GM12878 (cell line): ENCODE measurements at regions not wholly inside any gene's neighbourhood (a gene's known extent, or its start where the extent isn't known, plus 50 kb on each side); places are given as distances from the start of the nearest gene placed in this dataset.
A peak's percentile ranks its signal among the peaks of the same experiment; 100 is the strongest.

Experiments
- CBFB ChIP-seq: IDR thresholded peaks from 2 replicates; pipeline ENCODE4 v1.6.1; 2016; ENCODE audit warnings: antibody characterized with exemption, low read depth
- CBX3 ChIP-seq: fragments of 200-600 bp; sonication (generic); IDR thresholded peaks from 2 replicates; pipeline ENCODE4 v1.6.1; 2016; ENCODE audit warnings: low read depth, borderline replicate concordance
- CHD2 ChIP-seq: IDR thresholded peaks from 2 replicates; pipeline ENCODE4 v1.6.1; 2011; ENCODE audit warnings: low read depth, low read length, improper control_type of control experiment, borderline replicate concordance
- EP300 ChIP-seq, 2 experiments: fragments of 150-350 bp in 1 of 2; IDR thresholded peaks; 2 replicates each; pipeline ENCODE4 v1.6.1; 2011 to 2012; ENCODE audit warnings: low read depth in 2 of 2, low read length in 2 of 2, borderline replicate concordance in 1 of 2, improper control_type of control experiment in 1 of 2, inconsistent platforms in 1 of 2; ENCODE audit not compliant: control insufficient read depth in 1 of 2
- GABPA ChIP-seq: IDR thresholded peaks from 2 replicates; pipeline ENCODE4 v1.6.1; 2014; ENCODE audit warnings: antibody characterized with exemption, low read depth, mild to moderate bottlenecking, inconsistent platforms
- JUND ChIP-seq: IDR thresholded peaks from 2 replicates; pipeline ENCODE4 v1.6.1; 2012; ENCODE audit warnings: low read depth, mild to moderate bottlenecking, low read length, improper control_type of control experiment, moderate library complexity
- MEF2A ChIP-seq: IDR thresholded peaks from 2 replicates; pipeline ENCODE4 v1.6.1; 2011; ENCODE audit warnings: low read depth, mild to moderate bottlenecking, low read length, moderate library complexity; ENCODE audit not compliant: insufficient read depth
- SIX5 ChIP-seq: IDR thresholded peaks from 2 replicates; pipeline ENCODE4 v1.6.1; 2011; ENCODE audit warnings: mild to moderate bottlenecking, low read depth, low read length, moderate library complexity; ENCODE audit not compliant: severe bottlenecking
- YY1 ChIP-seq: IDR thresholded peaks from 2 replicates; pipeline ENCODE4 v1.6.1; 2011; ENCODE audit warnings: low read depth, mild to moderate bottlenecking, low read length
- TF ChIP-seq, protein P1 (sequence below): fragments of 450-650 bp; formaldehyde crosslinking; IDR thresholded peaks from 2 replicates; pipeline ENCODE4 v1.5.0; 2022; ENCODE audit warnings: mild to moderate bottlenecking, missing genetic modification characterization
- TF ChIP-seq, protein P2 (sequence below), 3 experiments: IDR thresholded peaks in 2 of 3; conservative IDR thresholded peaks in 1 of 3; 2 replicates each; pipeline ENCODE4 v1.5.1; 2011; ENCODE audit warnings: low read depth in 3 of 3, low read length in 3 of 3, mild to moderate bottlenecking in 3 of 3, control low read depth in 2 of 3, moderate library complexity in 2 of 3, inconsistent platforms in 1 of 3, mixed read lengths in 1 of 3; ENCODE audit not compliant: control insufficient read depth in 2 of 3, insufficient read depth in 1 of 3; ENCODE audit errors: extremely low read depth in 1 of 3
- TF ChIP-seq, protein P3 (sequence below): IDR thresholded peaks from 2 replicates; pipeline ENCODE4 v1.6.1; 2012; ENCODE audit warnings: low read depth, low read length, improper control_type of control experiment
- TF ChIP-seq, protein P4 (sequence below): IDR thresholded peaks from 2 replicates; pipeline ENCODE4 v1.6.1; 2011; ENCODE audit warnings: low read depth, low read length, improper control_type of control experiment, borderline replicate concordance
- TF ChIP-seq, protein P5 (sequence below): fragments of 450-650 bp; IDR thresholded peaks from 2 replicates; pipeline ENCODE4 v1.6.1; 2018; ENCODE audit warnings: mild to moderate bottlenecking, low read depth, moderate library complexity; ENCODE audit not compliant: partially characterized antibody

DNA sequence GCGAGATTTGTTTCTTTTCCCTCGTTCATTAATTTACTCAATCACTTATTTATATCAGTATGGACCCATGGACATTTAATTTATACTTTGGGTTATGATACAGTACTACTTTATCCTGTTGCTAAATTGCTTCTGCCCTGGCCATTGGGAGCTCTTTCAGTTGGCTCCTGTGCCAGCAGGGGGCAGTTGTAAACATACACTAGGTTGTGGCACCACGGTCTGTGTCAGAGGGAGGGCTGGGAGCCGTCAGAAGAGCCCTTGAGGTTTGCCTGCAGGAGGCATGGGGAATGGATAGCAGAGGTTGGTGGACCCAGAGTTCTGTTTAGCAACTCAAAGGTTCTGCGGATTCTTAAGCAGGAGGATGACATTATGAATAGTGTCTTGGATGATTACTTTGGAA is 94.3 kb downstream of the ERCC5 start:
- TF ChIP-seq, protein P1, sequence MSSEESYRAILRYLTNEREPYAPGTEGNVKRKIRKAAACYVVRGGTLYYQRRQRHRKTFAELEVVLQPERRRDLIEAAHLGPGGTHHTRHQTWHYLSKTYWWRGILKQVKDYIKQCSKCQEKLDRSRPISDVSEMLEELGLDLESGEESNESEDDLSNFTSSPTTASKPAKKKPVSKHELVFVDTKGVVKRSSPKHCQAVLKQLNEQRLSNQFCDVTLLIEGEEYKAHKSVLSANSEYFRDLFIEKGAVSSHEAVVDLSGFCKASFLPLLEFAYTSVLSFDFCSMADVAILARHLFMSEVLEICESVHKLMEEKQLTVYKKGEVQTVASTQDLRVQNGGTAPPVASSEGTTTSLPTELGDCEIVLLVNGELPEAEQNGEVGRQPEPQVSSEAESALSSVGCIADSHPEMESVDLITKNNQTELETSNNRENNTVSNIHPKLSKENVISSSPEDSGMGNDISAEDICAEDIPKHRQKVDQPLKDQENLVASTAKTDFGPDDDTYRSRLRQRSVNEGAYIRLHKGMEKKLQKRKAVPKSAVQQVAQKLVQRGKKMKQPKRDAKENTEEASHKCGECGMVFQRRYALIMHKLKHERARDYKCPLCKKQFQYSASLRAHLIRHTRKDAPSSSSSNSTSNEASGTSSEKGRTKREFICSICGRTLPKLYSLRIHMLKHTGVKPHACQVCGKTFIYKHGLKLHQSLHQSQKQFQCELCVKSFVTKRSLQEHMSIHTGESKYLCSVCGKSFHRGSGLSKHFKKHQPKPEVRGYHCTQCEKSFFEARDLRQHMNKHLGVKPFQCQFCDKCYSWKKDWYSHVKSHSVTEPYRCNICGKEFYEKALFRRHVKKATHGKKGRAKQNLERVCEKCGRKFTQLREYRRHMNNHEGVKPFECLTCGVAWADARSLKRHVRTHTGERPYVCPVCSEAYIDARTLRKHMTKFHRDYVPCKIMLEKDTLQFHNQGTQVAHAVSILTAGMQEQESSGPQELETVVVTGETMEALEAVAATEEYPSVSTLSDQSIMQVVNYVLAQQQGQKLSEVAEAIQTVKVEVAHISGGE (CRISPR knock-in tag) = no peak
- TF ChIP-seq EP300 (IDR thresholded peaks at IDR 0.05; ENCODE audit: borderline replicate concordance in 1 of 2, control insufficient read depth in 1 of 2, low read depth in 2 of 2, low read length in 2 of 2) = no peak
- TF ChIP-seq, protein P2, sequence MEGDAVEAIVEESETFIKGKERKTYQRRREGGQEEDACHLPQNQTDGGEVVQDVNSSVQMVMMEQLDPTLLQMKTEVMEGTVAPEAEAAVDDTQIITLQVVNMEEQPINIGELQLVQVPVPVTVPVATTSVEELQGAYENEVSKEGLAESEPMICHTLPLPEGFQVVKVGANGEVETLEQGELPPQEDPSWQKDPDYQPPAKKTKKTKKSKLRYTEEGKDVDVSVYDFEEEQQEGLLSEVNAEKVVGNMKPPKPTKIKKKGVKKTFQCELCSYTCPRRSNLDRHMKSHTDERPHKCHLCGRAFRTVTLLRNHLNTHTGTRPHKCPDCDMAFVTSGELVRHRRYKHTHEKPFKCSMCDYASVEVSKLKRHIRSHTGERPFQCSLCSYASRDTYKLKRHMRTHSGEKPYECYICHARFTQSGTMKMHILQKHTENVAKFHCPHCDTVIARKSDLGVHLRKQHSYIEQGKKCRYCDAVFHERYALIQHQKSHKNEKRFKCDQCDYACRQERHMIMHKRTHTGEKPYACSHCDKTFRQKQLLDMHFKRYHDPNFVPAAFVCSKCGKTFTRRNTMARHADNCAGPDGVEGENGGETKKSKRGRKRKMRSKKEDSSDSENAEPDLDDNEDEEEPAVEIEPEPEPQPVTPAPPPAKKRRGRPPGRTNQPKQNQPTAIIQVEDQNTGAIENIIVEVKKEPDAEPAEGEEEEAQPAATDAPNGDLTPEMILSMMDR (IDR thresholded peaks at IDR 0.05 in 2 of 3, conservative IDR thresholded peaks at IDR 0.05 in 1 of 3; ENCODE audit: control insufficient read depth in 2 of 3, extremely low read depth in 1 of 3, insufficient read depth in 1 of 3, low read depth in 3 of 3, low read length in 3 of 3) = peak in 1 of 3 experiments; percentile 12; a peak in 1 of 6 replicates
- TF ChIP-seq CBFB = no peak
- no peak for TF ChIP-seq CBX3
- TF ChIP-seq JUND = no peak
- no peak for TF ChIP-seq GABPA
- TF ChIP-seq, protein P3, sequence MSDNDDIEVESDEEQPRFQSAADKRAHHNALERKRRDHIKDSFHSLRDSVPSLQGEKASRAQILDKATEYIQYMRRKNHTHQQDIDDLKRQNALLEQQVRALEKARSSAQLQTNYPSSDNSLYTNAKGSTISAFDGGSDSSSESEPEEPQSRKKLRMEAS = no peak
- no peak for TF ChIP-seq MEF2A
- TF ChIP-seq SIX5 = no peak
- TF ChIP-seq, protein P4, sequence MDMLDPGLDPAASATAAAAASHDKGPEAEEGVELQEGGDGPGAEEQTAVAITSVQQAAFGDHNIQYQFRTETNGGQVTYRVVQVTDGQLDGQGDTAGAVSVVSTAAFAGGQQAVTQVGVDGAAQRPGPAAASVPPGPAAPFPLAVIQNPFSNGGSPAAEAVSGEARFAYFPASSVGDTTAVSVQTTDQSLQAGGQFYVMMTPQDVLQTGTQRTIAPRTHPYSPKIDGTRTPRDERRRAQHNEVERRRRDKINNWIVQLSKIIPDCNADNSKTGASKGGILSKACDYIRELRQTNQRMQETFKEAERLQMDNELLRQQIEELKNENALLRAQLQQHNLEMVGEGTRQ = no peak
- no peak for TF ChIP-seq CHD2
- TF ChIP-seq, protein P5, sequence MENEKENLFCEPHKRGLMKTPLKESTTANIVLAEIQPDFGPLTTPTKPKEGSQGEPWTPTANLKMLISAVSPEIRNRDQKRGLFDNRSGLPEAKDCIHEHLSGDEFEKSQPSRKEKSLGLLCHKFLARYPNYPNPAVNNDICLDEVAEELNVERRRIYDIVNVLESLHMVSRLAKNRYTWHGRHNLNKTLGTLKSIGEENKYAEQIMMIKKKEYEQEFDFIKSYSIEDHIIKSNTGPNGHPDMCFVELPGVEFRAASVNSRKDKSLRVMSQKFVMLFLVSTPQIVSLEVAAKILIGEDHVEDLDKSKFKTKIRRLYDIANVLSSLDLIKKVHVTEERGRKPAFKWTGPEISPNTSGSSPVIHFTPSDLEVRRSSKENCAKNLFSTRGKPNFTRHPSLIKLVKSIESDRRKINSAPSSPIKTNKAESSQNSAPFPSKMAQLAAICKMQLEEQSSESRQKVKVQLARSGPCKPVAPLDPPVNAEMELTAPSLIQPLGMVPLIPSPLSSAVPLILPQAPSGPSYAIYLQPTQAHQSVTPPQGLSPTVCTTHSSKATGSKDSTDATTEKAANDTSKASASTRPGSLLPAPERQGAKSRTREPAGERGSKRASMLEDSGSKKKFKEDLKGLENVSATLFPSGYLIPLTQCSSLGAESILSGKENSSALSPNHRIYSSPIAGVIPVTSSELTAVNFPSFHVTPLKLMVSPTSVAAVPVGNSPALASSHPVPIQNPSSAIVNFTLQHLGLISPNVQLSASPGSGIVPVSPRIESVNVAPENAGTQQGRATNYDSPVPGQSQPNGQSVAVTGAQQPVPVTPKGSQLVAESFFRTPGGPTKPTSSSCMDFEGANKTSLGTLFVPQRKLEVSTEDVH = no peak
- TF ChIP-seq YY1 = no peak
